Astrocyte (in vitro differentiated cells and primary cell): ENCODE measurements at regions not wholly inside any gene's neighbourhood (a gene's known extent, or its start where the extent isn't known, plus 50 kb on each side); places are given as distances from the start of the nearest gene placed in this dataset.

Experiments used
- CTCF ChIP-seq: IDR thresholded peaks from 2 replicates; pipeline ENCODE4 v1.5.1; 2011; ENCODE audit warnings: low read depth, mild to moderate bottlenecking, inconsistent platforms, low read length, moderate library complexity; ENCODE audit not compliant: insufficient read depth
- EZH2 ChIP-seq: IDR thresholded peaks from 2 replicates; pipeline ENCODE4 v1.6.1; 2012; ENCODE audit warnings: mild to moderate bottlenecking, low read length, inconsistent platforms; ENCODE audit not compliant: insufficient read depth

GRCh38 chr16:79898703-79899102, 298.2 kb upstream of the MAF start:
- TF ChIP-seq CTCF (no peak), EZH2 (no peak)
